IMR-90 (cell line): ENCODE measurements at regions not wholly inside any gene's neighbourhood (a gene's known extent, or its start where the extent isn't known, plus 50 kb on each side); places are given as distances from the start of the nearest gene placed in this dataset.
"Not testable (repeated sequence)": the region's sequence is repeated elsewhere in the genome, so short reads cannot be mapped to it uniquely, and the experiment has no call there.

Experiments
- ATAC-seq: fragments of 200-7000 bp; cut with Tn5 transposase; 2 replicates; pipeline ENCODE4 v1.9.1; 2020; ENCODE audit warnings: low read depth, mild to moderate bottlenecking, moderate library complexity
- BruUV-seq: library from RNA; stranded (reverse); fragments of 400-500 nt; replicated peaks from 2 replicates; lab custom pipeline; 2021; lab: Mats Ljungman, UMichigan
- CTCF ChIA-PET: fragments of 300-600 bp; formaldehyde crosslinking; extraction: SDS; loops from one replicate; lab custom pipeline; 2021; ENCODE audit warnings: antibody characterized with exemption; lab: Yijun Ruan, JAX
- POLR2A ChIA-PET: fragments of 300-600 bp; sonication (Branson Sonifier 250); formaldehyde crosslinking; loops from one replicate; lab custom pipeline; 2022; ENCODE audit warnings: antibody characterized with exemption; ENCODE audit not compliant: unreplicated experiment; lab: Charles Lee
- DNase-seq: peaks from one replicate; pipeline ENCODE4 v3.0.0; 2013
- H2AFZ ChIP-seq: replicated peaks from 2 replicates; pipeline ENCODE3; 2013; ENCODE audit warnings: low read length, mild to moderate bottlenecking; ENCODE audit not compliant: poor library complexity
- H2AK5ac ChIP-seq: 2 replicates; pipeline ENCODE4 v1.6.1; 2013; ENCODE audit warnings: low read depth, low read length, inconsistent platforms
- H2AK9ac ChIP-seq: replicated peaks from 2 replicates; pipeline ENCODE3; 2013; ENCODE audit warnings: mild to moderate bottlenecking, low read depth, low read length, moderate library complexity; ENCODE audit not compliant: poor library complexity
- H2BK120ac ChIP-seq: 2 replicates; pipeline ENCODE4 v1.6.1; 2013; ENCODE audit warnings: low read depth, low read length, inconsistent platforms
- H2BK15ac ChIP-seq: 3 replicates; pipeline ENCODE4 v1.6.1; 2013; ENCODE audit warnings: low read depth, low read length, inconsistent platforms
- H2BK20ac ChIP-seq: 2 replicates; pipeline ENCODE4 v1.6.1; 2013; ENCODE audit warnings: low read depth, mild to moderate bottlenecking, inconsistent platforms, low read length, moderate library complexity
- H2BK5ac ChIP-seq: 2 replicates; pipeline ENCODE4 v1.6.1; 2013; ENCODE audit warnings: mild to moderate bottlenecking, low read depth, low read length, inconsistent platforms; ENCODE audit not compliant: poor library complexity, severe bottlenecking
- H3K14ac ChIP-seq: replicated peaks from 2 replicates; pipeline ENCODE4 v1.6.1; 2013; ENCODE audit warnings: low read depth, low read length, inconsistent platforms
- H3K18ac ChIP-seq: 2 replicates; pipeline ENCODE4 v1.6.1; 2013; ENCODE audit warnings: low read depth, low read length, control low read depth
- H3K23ac ChIP-seq: 2 replicates; pipeline ENCODE4 v1.6.1; 2013; ENCODE audit warnings: low read depth, low read length, inconsistent platforms
- H3K27ac ChIP-seq: 2 replicates; pipeline ENCODE4 v1.5.1; 2013; ENCODE audit warnings: mild to moderate bottlenecking, control low read depth, low read length; ENCODE audit not compliant: insufficient read depth
- H3K27me3 ChIP-seq: 2 replicates; pipeline ENCODE4 v1.6.1; 2013; ENCODE audit warnings: low read length; ENCODE audit not compliant: control insufficient read depth, insufficient read depth
- H3K36me3 ChIP-seq: 2 replicates; pipeline ENCODE4 v1.6.1; 2013; ENCODE audit warnings: low read length, mixed read lengths; ENCODE audit not compliant: control insufficient read depth, insufficient read depth
- H3K4ac ChIP-seq: 2 replicates; pipeline ENCODE4 v1.6.1; 2013; ENCODE audit warnings: low read depth, low read length, inconsistent platforms
- H3K4me1 ChIP-seq: 2 replicates; pipeline ENCODE4 v1.6.1; 2013; ENCODE audit warnings: low read length, mixed read lengths; ENCODE audit not compliant: control insufficient read depth, insufficient read depth
- H3K4me2 ChIP-seq: 2 replicates; pipeline ENCODE4 v1.6.1; 2013; ENCODE audit warnings: low read depth, mild to moderate bottlenecking, control low read depth, low read length, moderate library complexity
- H3K4me3 ChIP-seq: 2 replicates; pipeline ENCODE4 v1.5.1; 2013; ENCODE audit warnings: low read depth, mild to moderate bottlenecking, control low read depth, low read length, moderate library complexity; ENCODE audit not compliant: insufficient read depth
- H3K56ac ChIP-seq: 2 replicates; pipeline ENCODE4 v1.6.1; 2013; ENCODE audit warnings: low read length, inconsistent platforms; ENCODE audit not compliant: insufficient read depth; ENCODE audit errors: extremely low read depth
- H3K79me1 ChIP-seq, 2 experiments: 2 replicates each; pipeline ENCODE4 v1.6.1; 2013; ENCODE audit warnings: low read length in 2 of 2, inconsistent platforms in 1 of 2, low read depth in 1 of 2
- H3K9ac ChIP-seq: 2 replicates; pipeline ENCODE4 v1.6.1; 2013; ENCODE audit warnings: low read depth, low read length, control low read depth
- H3K9me1 ChIP-seq: 2 replicates; pipeline ENCODE4 v1.6.1; 2013; ENCODE audit warnings: low read length, inconsistent platforms; ENCODE audit not compliant: insufficient read depth
- H3K9me3 ChIP-seq: 2 replicates; pipeline ENCODE4 v1.6.1; 2013; ENCODE audit warnings: low read length; ENCODE audit not compliant: control insufficient read depth, insufficient read depth
- H4K20me1 ChIP-seq: 2 replicates; pipeline ENCODE4 v1.6.1; 2013; ENCODE audit warnings: low read length, inconsistent platforms; ENCODE audit not compliant: insufficient read depth
- H4K5ac ChIP-seq: 2 replicates; pipeline ENCODE4 v1.6.1; 2013; ENCODE audit warnings: mild to moderate bottlenecking, low read depth, low read length, control low read depth
- H4K8ac ChIP-seq, 2 experiments: 2 replicates each; pipeline ENCODE4 v1.6.1; 2013; ENCODE audit warnings: low read depth in 2 of 2, low read length in 2 of 2, control low read depth in 1 of 2, inconsistent platforms in 1 of 2
- H4K91ac ChIP-seq: 2 replicates; pipeline ENCODE4 v1.6.1; 2013; ENCODE audit warnings: low read depth, low read length, inconsistent platforms; ENCODE audit not compliant: insufficient read depth
- ELK1 ChIP-seq: fragments of 150-350 bp; IDR thresholded peaks from 2 replicates; pipeline ENCODE4 v1.6.1; 2016; ENCODE audit warnings: low read depth, mild to moderate bottlenecking, low read length, moderate library complexity, borderline replicate concordance
- FOS ChIP-seq: fragments of 150-350 bp; IDR thresholded peaks from 2 replicates; pipeline ENCODE4 v1.6.1; 2016; ENCODE audit warnings: low read depth, low read length
- MAFK ChIP-seq: IDR thresholded peaks from 2 replicates; pipeline ENCODE4 v1.6.1; 2012; ENCODE audit warnings: low read depth, low read length, improper control_type of control experiment
- MAZ ChIP-seq: IDR thresholded peaks from 2 replicates; pipeline ENCODE4 v1.6.1; 2012; ENCODE audit warnings: low read depth, mild to moderate bottlenecking, low read length, improper control_type of control experiment, moderate library complexity, borderline replicate concordance
- POLR2A ChIP-seq: IDR thresholded peaks from 2 replicates; pipeline ENCODE4 v1.6.1; 2012; ENCODE audit warnings: mild to moderate bottlenecking, low read depth, low read length
- WGBS, 2 experiments: methylation state at CpG; one replicate each; pipeline versions ENCODE4 v1.1.5 to v1.1.7; 2013; ENCODE audit warnings: missing lambda C conversion rate in 2 of 2; ENCODE audit not compliant: insufficient read length in 1 of 2; ENCODE audit errors: extremely low coverage in 2 of 2; 5-methylcytosine and 5-hydroxymethylcytosine counted together
- dilution Hi-C: fragments of 300-500 bp; cut with HindIII; formaldehyde crosslinking; loops from one replicate; pipeline ENCODE4 v1.14.3; 2018; ENCODE audit warnings: low sequenced_read_pairs; ENCODE audit not compliant: unreplicated experiment
- in situ Hi-C: fragments of 300-500 bp; cut with MboI; formaldehyde crosslinking; loops from 3 replicates; pipeline ENCODE4 v1.14.3; 2019; ENCODE audit warnings: low sequenced_read_pairs, inconsistent platforms, mixed read lengths
- intact Hi-C: fragments of 100-400 bp; cut with micrococcal nuclease; formaldehyde crosslinking; loops from 2 replicates; pipeline ENCODE4 v1.10.0; 2022

DNA sequence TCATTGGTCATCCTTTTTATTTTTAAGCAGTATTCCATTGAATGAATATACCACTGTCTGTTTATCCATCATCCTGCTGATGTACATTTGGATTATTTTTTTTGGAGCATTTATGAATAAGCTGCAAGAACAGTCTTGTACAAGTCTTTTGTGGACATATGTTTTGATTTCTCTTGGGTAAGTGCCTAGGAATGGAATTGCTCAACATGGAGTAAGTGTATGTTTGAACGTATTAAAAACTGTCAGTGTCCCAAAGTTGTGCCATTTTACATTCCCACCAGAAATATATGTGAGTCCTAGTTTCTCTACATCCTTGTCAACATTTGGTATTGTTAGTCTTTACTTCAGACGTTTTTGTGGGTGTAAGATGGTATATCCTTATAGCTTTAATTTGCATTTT, 287.0 kb upstream of the POF1B start:
- ChIA-PET CTCF (no interaction called here), POLR2A (no interaction called here)
- H4K91ac ChIP-seq: no peak overlapping the region
- H3K4me2 ChIP-seq: no peak overlapping the region
- no peak overlapping the region for H2AFZ ChIP-seq
- no peak overlapping the region for H3K18ac ChIP-seq
- H2BK20ac ChIP-seq: no peak overlapping the region
- H3K27ac ChIP-seq: no peak overlapping the region
- BruUV-seq: no TSS peak
- no peaks in the 10 kb centered on the region for H3K9me1 ChIP-seq
- no peaks in the 10 kb centered on the region for H3K36me3 ChIP-seq
- no peak overlapping the region for H4K8ac ChIP-seq
- no peaks in the 10 kb centered on the region for H3K4me1 ChIP-seq
- H4K20me1 ChIP-seq: no peaks in the 10 kb centered on the region
- H3K56ac ChIP-seq: no peak overlapping the region
- H2AK5ac ChIP-seq: no peak overlapping the region
- ATAC-seq (no peak), DNase-seq (no peak)
- H4K5ac ChIP-seq: no peak overlapping the region
- no peaks in the 10 kb centered on the region for H3K9me3 ChIP-seq
- no peak overlapping the region for H2BK120ac ChIP-seq
- in situ Hi-C loops: no loop called here
- H3K27me3 ChIP-seq: no peaks in the 10 kb centered on the region
- TF ChIP-seq MAZ (no peak), ELK1 (no peak), POLR2A (no peak), MAFK (no peak), FOS (no peak)
- no peak overlapping the region for H3K4me3 ChIP-seq
- H3K79me1 ChIP-seq: no peaks in the 10 kb centered on the region
- no peak overlapping the region for H2BK5ac ChIP-seq
- no peak overlapping the region for H3K14ac ChIP-seq
- WGBS, 2 experiments: no CpG with 5 or more reads among the region's 2 CpGs
- H3K9ac ChIP-seq: no peak overlapping the region
- H3K23ac ChIP-seq: no peak overlapping the region
- intact Hi-C loops: no loop called here
- H2BK15ac ChIP-seq: no peak overlapping the region
- no peak overlapping the region for H3K4ac ChIP-seq
- H2AK9ac ChIP-seq: no peak overlapping the region
- dilution Hi-C loops: no loop called here

DNA sequence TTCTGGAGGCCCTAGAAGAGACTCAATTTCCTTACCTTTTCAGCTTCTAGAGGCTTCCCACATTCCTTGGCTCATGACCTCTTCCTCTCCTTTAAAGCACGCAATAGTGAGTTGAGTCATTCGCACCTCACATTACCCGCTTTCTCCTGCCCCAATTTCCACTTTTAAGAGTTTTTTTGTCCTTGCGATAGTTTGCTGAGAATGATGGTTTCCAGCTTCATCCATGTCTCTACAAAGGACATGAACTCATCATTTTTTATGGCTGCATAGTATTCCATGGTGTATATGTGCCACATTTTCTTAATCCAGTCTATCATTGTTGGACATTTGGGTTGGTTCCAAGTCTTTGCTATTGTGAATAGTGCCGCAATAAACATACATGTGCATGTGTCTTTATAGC, 284.5 kb upstream of the POF1B start:
- H2BK15ac ChIP-seq, H3K18ac ChIP-seq, H3K4ac ChIP-seq, H4K5ac ChIP-seq, H3K14ac ChIP-seq, H3K27ac ChIP-seq, H3K9me3 ChIP-seq, intact Hi-C loops, H3K56ac ChIP-seq, BruUV-seq, H3K4me2 ChIP-seq, ATAC-seq, DNase-seq, H2BK120ac ChIP-seq, H2AK5ac ChIP-seq, H3K4me1 ChIP-seq, H3K79me1 ChIP-seq, H3K23ac ChIP-seq, CTCF ChIA-PET, H3K9ac ChIP-seq, H3K36me3 ChIP-seq, H2AK9ac ChIP-seq, in situ Hi-C loops, H2AFZ ChIP-seq, H4K8ac ChIP-seq, POLR2A ChIA-PET, H3K27me3 ChIP-seq, H4K20me1 ChIP-seq, H2BK5ac ChIP-seq, H4K91ac ChIP-seq, H3K9me1 ChIP-seq, H2BK20ac ChIP-seq, H3K4me3 ChIP-seq, dilution Hi-C loops: not testable (repeated sequence)
- no CpG with 5 or more reads among the region's 5 CpGs for WGBS, 2 experiments
